Tongue (tissue), 1 donor: ENCODE measurements at regions not wholly inside any gene's neighbourhood (a gene's known extent, or its start where the extent isn't known, plus 50 kb on each side); places are given as distances from the start of the nearest gene placed in this dataset.

ENCODE experiments used
- DNase-seq: peaks from one replicate; pipeline ENCODE4 v3.0.0-alpha.2; 2015

- no peak for DNase-seq
Measured at GRCh38 chr18:60982329-60982695, 350.9 kb upstream of the CDH20 start.

- no peak for DNase-seq
Measured at GRCh38 chr18:60982928-60983327, 350.3 kb upstream of the CDH20 start.

GRCh38 chr18:60984510-60984909 is 348.7 kb upstream of the CDH20 start:
- no peak for DNase-seq

- DNase-seq = no peak
Measured at GRCh38 chr18:60987963-60988362, 345.3 kb upstream of the CDH20 start.

GRCh38 chr18:60996326-60996725 is 336.9 kb upstream of the CDH20 start:
- peak; percentile 6 for DNase-seq

- DNase-seq = no peak
Measured at GRCh38 chr18:60996822-60997221, 336.4 kb upstream of the CDH20 start.

- DNase-seq = no peak
Measured at GRCh38 chr18:61001138-61001537, 332.1 kb upstream of the CDH20 start.

GRCh38 chr18:61006687-61007224 is 326.5 kb upstream of the CDH20 start:
- DNase-seq = no peak

- DNase-seq = no peak
Measured at GRCh38 chr18:61019338-61020301, 313.6 kb upstream of the CDH20 start.

- no peak for DNase-seq
Measured at GRCh38 chr18:61025596-61025995, 307.6 kb upstream of the CDH20 start.

- DNase-seq = no peak
Measured at GRCh38 chr18:61031626-61032025, 301.6 kb upstream of the CDH20 start.

GRCh38 chr18:61034580-61034979 is 298.6 kb upstream of the CDH20 start:
- DNase-seq = peak; percentile 76

- DNase-seq = no peak
Measured at GRCh38 chr18:61039251-61039650, 294.0 kb upstream of the CDH20 start.

- DNase-seq = no peak
Measured at GRCh38 chr18:61047794-61048193, 285.4 kb upstream of the CDH20 start.

- no peak for DNase-seq
Measured at GRCh38 chr18:61057443-61057842, 275.8 kb upstream of the CDH20 start.

- DNase-seq = no peak
Measured at GRCh38 chr18:61062258-61062657, 271.0 kb upstream of the CDH20 start.

- DNase-seq = no peak
Measured at GRCh38 chr18:61064911-61065310, 268.3 kb upstream of the CDH20 start.

GRCh38 chr18:61076986-61077385 is 256.2 kb upstream of the CDH20 start:
- peak; percentile 58 for DNase-seq

GRCh38 chr18:61079714-61080113 is 253.5 kb upstream of the CDH20 start:
- DNase-seq = no peak

GRCh38 chr18:61080954-61081528 is 252.2 kb upstream of the CDH20 start:
- DNase-seq = no peak

GRCh38 chr18:61082976-61083630 is 250.1 kb upstream of the CDH20 start:
- no peak for DNase-seq

GRCh38 chr18:61085036-61085435 is 248.2 kb upstream of the CDH20 start:
- no peak for DNase-seq

GRCh38 chr18:61085761-61086160 is 247.5 kb upstream of the CDH20 start:
- no peak for DNase-seq
